ENCODE measurements at regions not wholly inside any gene's neighbourhood (a gene's known extent, or its start where the extent isn't known, plus 50 kb on each side); places are given as distances from the start of the nearest gene placed in this dataset.

DNA sequence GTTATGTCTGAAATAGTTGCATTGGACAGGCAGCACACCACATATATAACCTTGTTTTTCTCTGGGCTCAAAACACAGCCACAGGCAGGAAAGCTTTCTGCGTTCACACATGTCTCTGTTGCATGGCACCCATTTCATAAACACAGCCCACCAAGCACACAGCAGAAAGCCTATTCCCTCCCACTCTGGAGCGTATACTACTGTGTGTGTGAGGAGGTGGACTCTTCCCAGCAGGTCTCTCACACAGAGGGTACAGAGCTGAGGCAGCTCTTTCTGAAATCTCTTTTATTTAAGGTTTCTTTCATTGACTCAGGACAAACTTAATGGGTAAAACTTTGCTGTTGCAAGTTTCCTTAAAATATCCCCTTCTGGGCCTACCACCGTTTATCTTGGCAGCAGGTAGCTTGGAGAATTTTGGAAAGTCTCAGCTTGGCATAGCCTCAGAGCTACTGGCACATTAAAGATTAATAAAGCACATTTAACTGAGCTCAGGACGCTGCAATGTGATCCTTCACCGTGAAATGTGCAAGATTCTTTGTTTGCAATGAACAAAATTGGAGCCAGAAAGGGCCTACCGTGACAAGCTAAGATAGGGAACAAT is 105.1 kb upstream of the NCKAP5 start:
- H3K4me1 Mint-ChIP-seq (ENCODE audit: low read depth): no peaks in the 10 kb centered on the region
- H3K9me3 Mint-ChIP-seq: peaks cover 7% of the 10 kb centered on the region
- ChIA-PET POLR2A (no interaction called here), CTCF (no interaction called here)
- H3K4me3 Mint-ChIP-seq: no peak overlapping the region
- no peak overlapping the region for H3K27ac Mint-ChIP-seq
- DNase-seq: no peak
- H3K27me3 Mint-ChIP-seq: peaks cover 4% of the 10 kb centered on the region
- intact Hi-C loops (cut with micrococcal nuclease): no loop called here
- H3K36me3 Mint-ChIP-seq: no peaks in the 10 kb centered on the region

- Mint-ChIP-seq H3K36me3 (no peaks in the 10 kb centered on the region), H3K27me3 (peaks cover 4% of the 10 kb centered on the region), H3K4me1 (ENCODE audit: low read depth) (no peaks in the 10 kb centered on the region), H3K4me3 (no peak overlapping the region), H3K9me3 (peaks cover 2% of the 10 kb centered on the region), H3K27ac (no peak overlapping the region)
- CTCF ChIA-PET: no interaction called here
- intact Hi-C loops (cut with micrococcal nuclease): no loop called here
- POLR2A ChIA-PET: no interaction called here
- no peak for DNase-seq
Measured at GRCh38 chr2:133674066-133674432, 105.8 kb upstream of the NCKAP5 start.

DNA sequence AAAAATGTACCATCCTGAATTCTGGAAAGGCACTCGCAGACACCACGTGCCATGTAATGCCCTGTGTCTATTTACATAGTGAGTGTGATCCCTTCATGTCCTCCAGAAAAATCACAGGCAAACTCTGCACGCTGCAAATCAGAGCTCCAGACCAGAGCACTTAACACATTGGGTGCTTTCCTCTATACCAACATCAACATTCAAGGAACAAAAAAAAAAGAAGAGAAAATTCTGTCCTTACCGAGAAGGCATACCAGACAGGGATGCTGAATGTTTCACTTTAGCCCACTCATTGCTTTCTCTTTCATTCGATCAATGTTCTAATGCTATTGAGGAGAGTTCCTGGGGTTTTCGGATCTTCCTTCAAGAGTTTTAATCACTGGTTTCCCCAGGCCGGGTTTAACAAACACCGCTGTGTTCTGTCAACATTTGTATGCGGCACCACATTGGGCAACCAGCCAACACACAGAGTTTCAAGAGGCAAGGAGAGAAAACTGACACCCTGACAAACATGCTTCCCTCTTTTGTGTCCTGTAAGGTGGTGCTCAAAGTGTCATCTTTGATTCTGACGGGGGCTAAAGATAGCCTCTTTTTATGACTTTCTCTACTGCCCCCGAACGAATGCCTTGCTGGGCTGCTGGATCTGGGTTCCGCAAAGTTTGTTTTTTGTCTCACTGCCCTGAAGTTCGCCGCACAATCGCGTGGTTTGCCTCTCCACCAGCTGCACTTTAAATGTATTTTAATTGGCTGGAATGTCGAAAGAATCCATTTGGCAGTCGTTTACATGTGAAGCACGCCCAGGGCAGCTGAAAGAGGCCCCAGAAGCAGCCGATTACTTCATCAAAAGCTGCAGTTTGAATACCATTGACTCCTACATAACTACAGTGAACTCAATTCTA is 106.4 kb upstream of the NCKAP5 start:
- intact Hi-C loops (cut with micrococcal nuclease): no loop called here
- no peaks in the 10 kb centered on the region for H3K36me3 Mint-ChIP-seq
- no peak overlapping the region for H3K27ac Mint-ChIP-seq
- H3K9me3 Mint-ChIP-seq: peaks cover under 1% of the 10 kb centered on the region
- H3K27me3 Mint-ChIP-seq: peaks cover 4% of the 10 kb centered on the region
- no peak for DNase-seq
- POLR2A ChIA-PET: no interaction called here
- CTCF ChIA-PET: no interaction called here
- no peak overlapping the region for H3K4me3 Mint-ChIP-seq
- no peaks in the 10 kb centered on the region for H3K4me1 Mint-ChIP-seq (ENCODE audit: low read depth)

- no peak overlapping the region for H3K4me3 Mint-ChIP-seq
- no peak overlapping the region for H3K27ac Mint-ChIP-seq
- ChIA-PET CTCF (no interaction called here), POLR2A (no interaction called here)
- no peak for DNase-seq
- H3K9me3 Mint-ChIP-seq: no peaks in the 10 kb centered on the region
- intact Hi-C loops (cut with micrococcal nuclease): no loop called here
- peaks cover 4% of the 10 kb centered on the region for H3K27me3 Mint-ChIP-seq
- H3K36me3 Mint-ChIP-seq: no peaks in the 10 kb centered on the region
- H3K4me1 Mint-ChIP-seq (ENCODE audit: low read depth): no peaks in the 10 kb centered on the region
Measured at GRCh38 chr2:133676392-133677130, 108.3 kb upstream of the NCKAP5 start.

GRCh38 chr2:133680343-133681049 is 112.2 kb upstream of the NCKAP5 start:
- POLR2A ChIA-PET: no interaction called here
- DNase-seq: no peak
- Mint-ChIP-seq H3K27me3 (peaks cover 2% of the 10 kb centered on the region), H3K27ac (no peak overlapping the region), H3K4me1 (ENCODE audit: low read depth) (no peaks in the 10 kb centered on the region), H3K9me3 (no peaks in the 10 kb centered on the region), H3K4me3 (no peak overlapping the region), H3K36me3 (no peaks in the 10 kb centered on the region)
- CTCF ChIA-PET: no interaction called here
- intact Hi-C loops (cut with micrococcal nuclease): no loop called here

DNA sequence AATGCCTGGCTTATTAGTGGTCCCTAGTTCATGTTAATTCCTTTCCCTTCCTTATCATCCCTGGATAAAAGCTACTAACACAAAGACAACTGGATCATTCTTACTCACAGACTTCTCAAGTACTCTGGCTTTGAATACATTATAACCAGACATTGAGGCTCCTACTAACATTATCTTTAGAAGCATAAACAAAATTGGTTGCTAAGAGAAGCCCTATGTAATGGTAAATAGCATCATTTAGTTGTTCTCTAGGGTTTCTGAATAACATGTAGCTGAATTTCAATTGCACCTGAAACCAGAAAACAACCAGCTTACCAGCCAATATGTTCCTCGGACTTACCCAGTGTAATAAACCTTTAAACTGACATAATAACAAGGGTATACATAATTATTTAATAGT is 114.1 kb upstream of the NCKAP5 start:
- Mint-ChIP-seq H3K4me3 (no peak overlapping the region), H3K9me3 (no peaks in the 10 kb centered on the region), H3K27me3 (no peaks in the 10 kb centered on the region), H3K27ac (no peak overlapping the region), H3K4me1 (ENCODE audit: low read depth) (no peaks in the 10 kb centered on the region), H3K36me3 (no peaks in the 10 kb centered on the region)
- ChIA-PET CTCF (no interaction called here), POLR2A (no interaction called here)
- DNase-seq: no peak
- intact Hi-C loops (cut with micrococcal nuclease): no loop called here

GRCh38 chr2:133682906-133683305 is 114.6 kb upstream of the NCKAP5 start:
- no peak overlapping the region for H3K27ac Mint-ChIP-seq
- no peak for DNase-seq
- H3K9me3 Mint-ChIP-seq: no peaks in the 10 kb centered on the region
- ChIA-PET POLR2A (no interaction called here), CTCF (no interaction called here)
- H3K36me3 Mint-ChIP-seq: no peaks in the 10 kb centered on the region
- H3K4me1 Mint-ChIP-seq (ENCODE audit: low read depth): no peaks in the 10 kb centered on the region
- H3K27me3 Mint-ChIP-seq: no peaks in the 10 kb centered on the region
- no peak overlapping the region for H3K4me3 Mint-ChIP-seq
- intact Hi-C loops (cut with micrococcal nuclease): no loop called here

GRCh38 chr2:133685636-133686215 is 117.5 kb upstream of the NCKAP5 start:
- Mint-ChIP-seq H3K27me3 (no peaks in the 10 kb centered on the region), H3K36me3 (no peaks in the 10 kb centered on the region), H3K27ac (no peak overlapping the region), H3K4me1 (ENCODE audit: low read depth) (no peaks in the 10 kb centered on the region), H3K4me3 (no peak overlapping the region), H3K9me3 (no peaks in the 10 kb centered on the region)
- intact Hi-C loops (cut with micrococcal nuclease): no loop called here
- ChIA-PET POLR2A (no interaction called here), CTCF (no interaction called here)
- DNase-seq: no peak

DNA sequence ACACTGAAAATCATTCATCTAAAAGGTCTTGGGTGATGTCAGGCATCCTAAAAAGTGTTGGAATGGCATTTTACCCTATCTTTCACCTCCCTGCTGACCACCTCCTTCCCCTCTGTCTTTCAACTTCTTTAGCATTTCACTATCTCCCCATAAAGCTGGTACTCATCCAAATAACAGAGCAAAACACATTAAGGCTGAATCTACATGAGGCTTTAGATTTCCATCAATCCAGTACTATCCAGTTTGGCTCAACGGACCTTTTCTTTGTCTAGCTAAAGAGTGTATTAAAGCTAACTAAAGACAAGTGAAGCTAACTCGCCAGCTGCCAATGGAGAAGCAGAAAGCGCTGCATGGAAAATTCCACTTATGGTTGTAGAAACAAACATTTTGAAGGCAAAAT is 122.5 kb upstream of the NCKAP5 start:
- Mint-ChIP-seq H3K27me3 (peaks cover 2% of the 10 kb centered on the region), H3K4me3 (no peak overlapping the region), H3K4me1 (ENCODE audit: low read depth) (no peaks in the 10 kb centered on the region), H3K9me3 (peaks cover 11% of the 10 kb centered on the region), H3K27ac (no peak overlapping the region), H3K36me3 (no peaks in the 10 kb centered on the region)
- intact Hi-C loops (cut with micrococcal nuclease): no loop called here
- POLR2A ChIA-PET: no interaction called here
- CTCF ChIA-PET: no interaction called here
- no peak for DNase-seq

DNA sequence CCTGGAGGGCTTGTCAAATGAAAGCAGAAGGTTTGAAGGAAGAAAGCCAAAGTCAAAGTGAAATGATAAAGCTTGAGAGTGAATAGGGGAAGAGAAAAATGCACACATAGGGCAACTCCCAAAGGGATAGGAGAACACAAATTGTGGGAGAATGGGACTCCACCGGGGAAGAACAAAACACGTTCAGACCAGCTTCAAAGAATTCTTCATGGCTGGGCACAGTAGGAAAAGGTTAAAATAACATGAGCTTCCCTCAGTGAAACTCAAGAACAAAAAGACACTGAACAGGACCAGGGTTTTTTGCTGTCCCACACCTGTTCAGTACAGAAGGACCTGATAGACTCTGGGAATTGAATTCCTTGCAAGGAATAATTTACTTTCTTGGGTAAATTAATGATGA is 123.1 kb upstream of the NCKAP5 start:
- Mint-ChIP-seq H3K9me3 (peaks cover 11% of the 10 kb centered on the region), H3K27me3 (peaks cover 2% of the 10 kb centered on the region), H3K4me1 (ENCODE audit: low read depth) (no peaks in the 10 kb centered on the region), H3K36me3 (no peaks in the 10 kb centered on the region), H3K4me3 (no peak overlapping the region), H3K27ac (no peak overlapping the region)
- no peak for DNase-seq
- CTCF ChIA-PET: interaction anchor here (0.6 kb wide), 1 partner anchor 1329 kb away, joined by 3 read pairs; no protein-coding TSS in a partner anchor
- POLR2A ChIA-PET: no interaction called here
- intact Hi-C loops (cut with micrococcal nuclease): no loop called here

- Mint-ChIP-seq H3K27me3 (no peaks in the 10 kb centered on the region), H3K4me3 (no peak overlapping the region), H3K27ac (no peak overlapping the region), H3K36me3 (no peaks in the 10 kb centered on the region), H3K4me1 (ENCODE audit: low read depth) (no peaks in the 10 kb centered on the region), H3K9me3 (peaks cover 3% of the 10 kb centered on the region)
- no peak for DNase-seq
- CTCF ChIA-PET: no interaction called here
- POLR2A ChIA-PET: no interaction called here
- intact Hi-C loops (cut with micrococcal nuclease): no loop called here
Measured at GRCh38 chr2:133705287-133705686, 137.0 kb upstream of the NCKAP5 start.

- ChIA-PET POLR2A (no interaction called here), CTCF (no interaction called here)
- Mint-ChIP-seq H3K36me3 (no peaks in the 10 kb centered on the region), H3K27ac (no peak overlapping the region), H3K9me3 (peaks cover 3% of the 10 kb centered on the region), H3K4me1 (ENCODE audit: low read depth) (no peaks in the 10 kb centered on the region), H3K27me3 (no peaks in the 10 kb centered on the region), H3K4me3 (no peak overlapping the region)
- DNase-seq: no peak
- intact Hi-C loops (cut with micrococcal nuclease): no loop called here
Measured at GRCh38 chr2:133710613-133711012, 142.3 kb upstream of the NCKAP5 start.
